GM23338 (cell line): ENCODE measurements at regions not wholly inside any gene's neighbourhood (a gene's known extent, or its start where the extent isn't known, plus 50 kb on each side); places are given as distances from the start of the nearest gene placed in this dataset.
"Not testable (repeated sequence)": the region's sequence is repeated elsewhere in the genome, so short reads cannot be mapped to it uniquely, and the experiment has no call there.

ENCODE experiments used
- ATAC-seq: fragments of 200-7000 bp; cut with Tn5 transposase; 3 replicates; pipeline ENCODE4 v1.9.1; 2020
- DNase-seq: peaks from one replicate; pipeline ENCODE4 v3.0.0-alpha.2; 2015; ENCODE audit warnings: low spot score
- H2AFZ ChIP-seq: fragments of 200-600 bp; sonication (generic); 2 replicates; pipeline ENCODE4 v1.8.0; 2016; ENCODE audit warnings: antibody characterized with exemption, mild to moderate bottlenecking, moderate library complexity
- H3F3A ChIP-seq: fragments of 200-600 bp; sonication (generic); replicated peaks from 2 replicates; pipeline ENCODE4 v1.8.0; 2017; ENCODE audit warnings: antibody characterized with exemption, mixed run types, low read depth
- H3K27ac ChIP-seq: fragments of 200-600 bp; sonication (generic); 2 replicates; pipeline ENCODE4 v1.6.1; 2016; ENCODE audit warnings: low read depth
- H3K27me3 ChIP-seq: fragments of 200-600 bp; sonication (generic); 2 replicates; pipeline ENCODE4 v1.8.0; 2016; ENCODE audit warnings: mild to moderate bottlenecking, mixed run types, moderate library complexity; ENCODE audit not compliant: insufficient read depth
- H3K36me3 ChIP-seq: fragments of 200-600 bp; sonication (generic); 2 replicates; pipeline ENCODE4 v1.8.0; 2016; ENCODE audit warnings: mild to moderate bottlenecking; ENCODE audit not compliant: insufficient read depth
- H3K4me1 ChIP-seq: fragments of 200-600 bp; sonication (generic); 2 replicates; pipeline ENCODE4 v1.8.0; 2016; ENCODE audit warnings: mild to moderate bottlenecking, moderate library complexity; ENCODE audit not compliant: insufficient read depth
- H3K4me2 ChIP-seq: fragments of 200-600 bp; sonication (generic); 2 replicates; pipeline ENCODE4 v1.7.1; 2017; ENCODE audit warnings: mixed run types
- H3K4me3 ChIP-seq: fragments of 200-600 bp; sonication (generic); 2 replicates; pipeline ENCODE4 v1.6.1; 2016; ENCODE audit warnings: mixed run types
- H3K79me2 ChIP-seq: fragments of 200-600 bp; sonication (generic); replicated peaks from 2 replicates; pipeline ENCODE4 v1.8.0; 2017; ENCODE audit warnings: mild to moderate bottlenecking; ENCODE audit not compliant: insufficient read depth
- H3K9me2 ChIP-seq: fragments of 200-600 bp; sonication (generic); 2 replicates; pipeline ENCODE4 v1.8.0; 2017; ENCODE audit not compliant: insufficient read depth
- H4K20me1 ChIP-seq: fragments of 200-600 bp; sonication (generic); replicated peaks from 2 replicates; pipeline ENCODE4 v1.8.0; 2017; ENCODE audit warnings: mild to moderate bottlenecking; ENCODE audit not compliant: insufficient read depth
- H3K27ac Mint-ChIP-seq: 2 replicates; pipeline ENCODE4 v1.8.0; 2020; ENCODE audit warnings: inconsistent platforms, mild to moderate bottlenecking, moderate library complexity, mixed read lengths
- H3K27me3 Mint-ChIP-seq: 3 replicates; pipeline ENCODE4 v1.8.0; 2022; ENCODE audit warnings: low read depth, mild to moderate bottlenecking, moderate library complexity, mixed read lengths, inconsistent platforms; ENCODE audit not compliant: insufficient read depth, poor library complexity
- H3K36me3 Mint-ChIP-seq: 3 replicates; pipeline ENCODE4 v1.8.0; 2021; ENCODE audit warnings: low read depth, mild to moderate bottlenecking, inconsistent platforms, moderate library complexity, mixed read lengths
- H3K4me1 Mint-ChIP-seq: 3 replicates; pipeline ENCODE4 v1.8.0; 2020; ENCODE audit warnings: mild to moderate bottlenecking, inconsistent platforms, mixed read lengths
- H3K4me3 Mint-ChIP-seq: 3 replicates; pipeline ENCODE4 v1.8.0; 2021; ENCODE audit warnings: moderate library complexity, mild to moderate bottlenecking, inconsistent platforms, mixed read lengths
- H3K9me3 Mint-ChIP-seq: 3 replicates; pipeline ENCODE4 v1.8.0; 2020; ENCODE audit warnings: moderate library complexity, mild to moderate bottlenecking, inconsistent platforms, mixed read lengths
- CREB1 ChIP-seq: fragments of 250-450 bp; sonication (Bioruptor Pico); IDR thresholded peaks from 2 replicates; pipeline ENCODE4 v1.5.0; 2020; ENCODE audit warnings: low read depth, mild to moderate bottlenecking, moderate library complexity
- EZH2 ChIP-seq: fragments of 200-600 bp; sonication (generic); IDR thresholded peaks from one replicate; pipeline ENCODE4 v1.8.0; 2017; ENCODE audit warnings: antibody characterized with exemption, mild to moderate bottlenecking, low read depth; ENCODE audit not compliant: unreplicated experiment
- EZH2phosphoT487 ChIP-seq: fragments of 200-600 bp; sonication (generic); IDR thresholded peaks from one replicate; pipeline ENCODE4 v1.8.1; 2018; ENCODE audit warnings: antibody characterized with exemption; ENCODE audit not compliant: unreplicated experiment
- NANOG ChIP-seq: IDR thresholded peaks from 2 replicates; pipeline ENCODE4 v1.6.1; 2016; ENCODE audit warnings: antibody characterized with exemption, borderline replicate concordance
- POLR2AphosphoS5 ChIP-seq: IDR thresholded peaks from 2 replicates; pipeline ENCODE4 v1.6.1; 2016; ENCODE audit warnings: antibody characterized with exemption, low read depth
- STAT1 ChIP-seq: IDR thresholded peaks from one replicate; pipeline ENCODE4 v1.6.1; 2016; ENCODE audit warnings: antibody characterized with exemption; ENCODE audit not compliant: unreplicated experiment
- ZNF114 ChIP-seq: fragments of 250-450 bp; sonication (Bioruptor Pico); IDR thresholded peaks from 2 replicates; pipeline ENCODE4 v1.5.0; 2020; ENCODE audit warnings: mild to moderate bottlenecking, moderate library complexity
- ZNF331 ChIP-seq: fragments of 250-450 bp; sonication (Bioruptor Pico); IDR thresholded peaks from 2 replicates; pipeline ENCODE4 v1.5.0; 2020; ENCODE audit warnings: low read depth, mild to moderate bottlenecking, moderate library complexity
- TF ChIP-seq, protein P1 (sequence below): IDR thresholded peaks from 2 replicates; pipeline ENCODE4 v1.6.1; 2016; ENCODE audit warnings: antibody characterized with exemption
- TF ChIP-seq, protein P2 (sequence below): IDR thresholded peaks from one replicate; pipeline ENCODE4 v1.6.1; 2018; ENCODE audit warnings: antibody characterized with exemption; ENCODE audit not compliant: unreplicated experiment
- TF ChIP-seq, protein P3 (sequence below), 2 experiments: fragments of 200-600 bp in 1 of 2; sonication (generic) in 1 of 2; conservative IDR thresholded peaks; 2 replicates each; pipeline versions ENCODE4 v1.5.1 to v1.6.1; 2016 to 2017; ENCODE audit warnings: antibody characterized with exemption in 2 of 2, low read depth in 2 of 2, mild to moderate bottlenecking in 2 of 2, moderate library complexity in 1 of 2

DNA sequence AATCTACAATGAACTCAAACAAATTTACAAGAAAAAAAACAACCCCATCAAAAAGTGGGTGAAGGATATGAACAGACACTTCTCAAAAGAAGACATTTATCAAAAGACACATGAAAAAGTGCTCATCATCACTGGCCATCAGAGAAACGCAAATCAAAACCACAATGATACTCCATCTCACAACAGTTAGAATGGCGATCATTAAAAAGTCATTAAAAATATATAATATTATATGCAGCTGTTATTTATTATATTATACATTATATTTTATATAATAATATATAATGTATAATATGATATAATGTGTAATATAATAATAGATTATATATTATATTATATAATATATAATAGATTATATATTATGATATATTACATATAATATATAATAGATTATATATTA, 1194.1 kb upstream of the SLC39A10 start:
- H3K36me3 ChIP-seq, H3K36me3 Mint-ChIP-seq, H3K4me3 Mint-ChIP-seq, H3K27me3 Mint-ChIP-seq, H3K4me1 Mint-ChIP-seq, H3K9me2 ChIP-seq, H3K27ac ChIP-seq, H3K4me1 ChIP-seq, H3K27ac Mint-ChIP-seq, DNase-seq, H3K79me2 ChIP-seq, H3K9me3 Mint-ChIP-seq, H3K27me3 ChIP-seq, H2AFZ ChIP-seq, H3K4me3 ChIP-seq, H3K4me2 ChIP-seq, ATAC-seq, H4K20me1 ChIP-seq, H3F3A ChIP-seq: not testable (repeated sequence)

DNA sequence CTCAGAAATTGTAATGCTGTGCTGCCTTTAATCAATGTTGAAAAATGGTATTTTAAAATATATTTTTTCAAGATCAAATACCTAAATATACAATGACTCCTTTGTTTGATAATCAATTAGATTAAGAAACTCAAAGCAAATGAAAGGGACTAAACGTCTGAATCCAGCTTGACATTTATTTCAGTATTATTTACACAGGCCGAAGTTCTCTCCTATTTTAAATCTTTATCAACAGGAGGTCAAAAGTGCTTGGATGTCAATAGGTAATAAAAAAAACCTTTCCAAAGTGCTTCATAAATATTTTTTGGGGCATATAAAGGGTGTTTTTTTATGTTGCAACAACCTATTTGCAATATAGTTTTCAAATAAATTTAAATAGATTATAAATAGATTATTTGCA, 1201.7 kb upstream of the SLC39A10 start:
- Mint-ChIP-seq H3K9me3 (no peaks in the 10 kb centered on the region), H3K27me3 (no peaks in the 10 kb centered on the region), H3K4me1 (no peaks in the 10 kb centered on the region), H3K36me3 (no peaks in the 10 kb centered on the region), H3K27ac (no peak overlapping the region), H3K4me3 (no peak overlapping the region)
- H3K9me2 ChIP-seq = no peaks in the 10 kb centered on the region
- H3F3A ChIP-seq = no peaks in the 10 kb centered on the region
- no peaks in the 10 kb centered on the region for H3K27me3 ChIP-seq
- H3K27ac ChIP-seq = no peak overlapping the region
- no peaks in the 10 kb centered on the region for H3K79me2 ChIP-seq
- no peak overlapping the region for H3K4me2 ChIP-seq
- no peaks in the 10 kb centered on the region for H4K20me1 ChIP-seq
- H3K4me3 ChIP-seq = no peak overlapping the region
- ATAC-seq (no peak), DNase-seq (no peak)
- TF ChIP-seq EZH2phosphoT487 (no peak), NANOG (no peak), STAT1 (no peak)
- TF ChIP-seq, protein P1, sequence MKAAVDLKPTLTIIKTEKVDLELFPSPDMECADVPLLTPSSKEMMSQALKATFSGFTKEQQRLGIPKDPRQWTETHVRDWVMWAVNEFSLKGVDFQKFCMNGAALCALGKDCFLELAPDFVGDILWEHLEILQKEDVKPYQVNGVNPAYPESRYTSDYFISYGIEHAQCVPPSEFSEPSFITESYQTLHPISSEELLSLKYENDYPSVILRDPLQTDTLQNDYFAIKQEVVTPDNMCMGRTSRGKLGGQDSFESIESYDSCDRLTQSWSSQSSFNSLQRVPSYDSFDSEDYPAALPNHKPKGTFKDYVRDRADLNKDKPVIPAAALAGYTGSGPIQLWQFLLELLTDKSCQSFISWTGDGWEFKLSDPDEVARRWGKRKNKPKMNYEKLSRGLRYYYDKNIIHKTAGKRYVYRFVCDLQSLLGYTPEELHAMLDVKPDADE = no peak
- H3K4me1 ChIP-seq = no peaks in the 10 kb centered on the region
- no peak overlapping the region for H2AFZ ChIP-seq
- no peaks in the 10 kb centered on the region for H3K36me3 ChIP-seq

DNA sequence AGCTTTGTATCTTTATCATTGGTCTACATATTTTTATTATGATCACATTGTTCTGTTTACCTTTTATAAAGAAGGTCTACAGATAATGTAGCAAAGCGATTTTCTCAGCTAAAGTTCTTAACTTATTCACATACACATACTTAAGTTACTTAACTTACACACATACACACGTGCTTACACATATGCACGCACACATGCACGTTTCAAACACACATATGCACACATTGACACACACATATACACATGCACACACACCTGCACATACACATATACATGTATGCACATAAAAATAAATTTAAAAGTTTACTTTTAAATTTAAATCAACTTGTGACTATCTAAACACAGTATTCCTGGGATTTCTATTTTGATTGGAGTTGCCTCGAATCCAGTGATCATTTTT, 1204.5 kb upstream of the SLC39A10 start:
- H3K79me2 ChIP-seq = no peaks in the 10 kb centered on the region
- H3K27me3 ChIP-seq = no peaks in the 10 kb centered on the region
- H3K4me1 Mint-ChIP-seq = no peaks in the 10 kb centered on the region
- H3K36me3 ChIP-seq = no peaks in the 10 kb centered on the region
- no peak overlapping the region for H3K27ac Mint-ChIP-seq
- ATAC-seq = no peak
- no peak for DNase-seq
- no peaks in the 10 kb centered on the region for H3K9me2 ChIP-seq
- H2AFZ ChIP-seq = no peak overlapping the region
- H3K4me2 ChIP-seq = no peak overlapping the region
- peaks cover 3% of the 10 kb centered on the region; the same call in 2 of the 3 replicates for H3K9me3 Mint-ChIP-seq
- no peaks in the 10 kb centered on the region for H3K27me3 Mint-ChIP-seq
- no peaks in the 10 kb centered on the region for H4K20me1 ChIP-seq
- no peak overlapping the region for H3K4me3 Mint-ChIP-seq
- H3K4me1 ChIP-seq = no peaks in the 10 kb centered on the region
- no peaks in the 10 kb centered on the region; the same call in 2 of the 3 replicates for H3K36me3 Mint-ChIP-seq
- no peaks in the 10 kb centered on the region for H3F3A ChIP-seq
- H3K27ac ChIP-seq = no peak overlapping the region
- H3K4me3 ChIP-seq = no peak overlapping the region
- TF ChIP-seq STAT1 (no peak), ZNF331 (no peak), EZH2 (no peak), POLR2AphosphoS5 (no peak), CREB1 (no peak), ZNF114 (no peak)
- TF ChIP-seq, protein P2, sequence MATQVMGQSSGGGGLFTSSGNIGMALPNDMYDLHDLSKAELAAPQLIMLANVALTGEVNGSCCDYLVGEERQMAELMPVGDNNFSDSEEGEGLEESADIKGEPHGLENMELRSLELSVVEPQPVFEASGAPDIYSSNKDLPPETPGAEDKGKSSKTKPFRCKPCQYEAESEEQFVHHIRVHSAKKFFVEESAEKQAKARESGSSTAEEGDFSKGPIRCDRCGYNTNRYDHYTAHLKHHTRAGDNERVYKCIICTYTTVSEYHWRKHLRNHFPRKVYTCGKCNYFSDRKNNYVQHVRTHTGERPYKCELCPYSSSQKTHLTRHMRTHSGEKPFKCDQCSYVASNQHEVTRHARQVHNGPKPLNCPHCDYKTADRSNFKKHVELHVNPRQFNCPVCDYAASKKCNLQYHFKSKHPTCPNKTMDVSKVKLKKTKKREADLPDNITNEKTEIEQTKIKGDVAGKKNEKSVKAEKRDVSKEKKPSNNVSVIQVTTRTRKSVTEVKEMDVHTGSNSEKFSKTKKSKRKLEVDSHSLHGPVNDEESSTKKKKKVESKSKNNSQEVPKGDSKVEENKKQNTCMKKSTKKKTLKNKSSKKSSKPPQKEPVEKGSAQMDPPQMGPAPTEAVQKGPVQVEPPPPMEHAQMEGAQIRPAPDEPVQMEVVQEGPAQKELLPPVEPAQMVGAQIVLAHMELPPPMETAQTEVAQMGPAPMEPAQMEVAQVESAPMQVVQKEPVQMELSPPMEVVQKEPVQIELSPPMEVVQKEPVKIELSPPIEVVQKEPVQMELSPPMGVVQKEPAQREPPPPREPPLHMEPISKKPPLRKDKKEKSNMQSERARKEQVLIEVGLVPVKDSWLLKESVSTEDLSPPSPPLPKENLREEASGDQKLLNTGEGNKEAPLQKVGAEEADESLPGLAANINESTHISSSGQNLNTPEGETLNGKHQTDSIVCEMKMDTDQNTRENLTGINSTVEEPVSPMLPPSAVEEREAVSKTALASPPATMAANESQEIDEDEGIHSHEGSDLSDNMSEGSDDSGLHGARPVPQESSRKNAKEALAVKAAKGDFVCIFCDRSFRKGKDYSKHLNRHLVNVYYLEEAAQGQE = no peak
- TF ChIP-seq, protein P3, sequence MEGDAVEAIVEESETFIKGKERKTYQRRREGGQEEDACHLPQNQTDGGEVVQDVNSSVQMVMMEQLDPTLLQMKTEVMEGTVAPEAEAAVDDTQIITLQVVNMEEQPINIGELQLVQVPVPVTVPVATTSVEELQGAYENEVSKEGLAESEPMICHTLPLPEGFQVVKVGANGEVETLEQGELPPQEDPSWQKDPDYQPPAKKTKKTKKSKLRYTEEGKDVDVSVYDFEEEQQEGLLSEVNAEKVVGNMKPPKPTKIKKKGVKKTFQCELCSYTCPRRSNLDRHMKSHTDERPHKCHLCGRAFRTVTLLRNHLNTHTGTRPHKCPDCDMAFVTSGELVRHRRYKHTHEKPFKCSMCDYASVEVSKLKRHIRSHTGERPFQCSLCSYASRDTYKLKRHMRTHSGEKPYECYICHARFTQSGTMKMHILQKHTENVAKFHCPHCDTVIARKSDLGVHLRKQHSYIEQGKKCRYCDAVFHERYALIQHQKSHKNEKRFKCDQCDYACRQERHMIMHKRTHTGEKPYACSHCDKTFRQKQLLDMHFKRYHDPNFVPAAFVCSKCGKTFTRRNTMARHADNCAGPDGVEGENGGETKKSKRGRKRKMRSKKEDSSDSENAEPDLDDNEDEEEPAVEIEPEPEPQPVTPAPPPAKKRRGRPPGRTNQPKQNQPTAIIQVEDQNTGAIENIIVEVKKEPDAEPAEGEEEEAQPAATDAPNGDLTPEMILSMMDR (conservative IDR thresholded peaks at IDR 0.05; ENCODE audit: low read depth in 2 of 2) = no peak
